SK-N-SH treated with all-trans-retinoic acid at 6 μM for 48 hours (cell line): ENCODE measurements at regions not wholly inside any gene's neighbourhood (a gene's known extent, or its start where the extent isn't known, plus 50 kb on each side); places are given as distances from the start of the nearest gene placed in this dataset.

ENCODE experiments used
- ARNTL ChIP-seq: fragments of 450-650 bp; formaldehyde crosslinking; IDR thresholded peaks from 2 replicates; pipeline ENCODE4 v1.5.0; 2020; ENCODE audit warnings: low read depth, mild to moderate bottlenecking, moderate library complexity, borderline replicate concordance
- CREB5 ChIP-seq: fragments of 250-450 bp; sonication (Bioruptor Pico); IDR thresholded peaks from 2 replicates; pipeline ENCODE4 v1.5.1; 2020; ENCODE audit warnings: low read depth, mild to moderate bottlenecking, moderate library complexity
- CSRNP3 ChIP-seq: fragments of 250-450 bp; sonication (Bioruptor Pico); IDR thresholded peaks from 2 replicates; pipeline ENCODE4 v1.5.1; 2021; ENCODE audit warnings: mild to moderate bottlenecking, moderate library complexity
- PATZ1 ChIP-seq: fragments of 250-450 bp; sonication (Bioruptor Pico); IDR thresholded peaks from 2 replicates; pipeline ENCODE4 v1.8.0; 2020; ENCODE audit warnings: mild to moderate bottlenecking, moderate library complexity, borderline replicate concordance
- ZFP3 ChIP-seq: fragments of 250-450 bp; sonication (Bioruptor Pico); IDR thresholded peaks from 2 replicates; pipeline ENCODE4 v1.5.0; 2020; ENCODE audit warnings: mild to moderate bottlenecking, moderate library complexity
- ZFP30 ChIP-seq: fragments of 450-650 bp; formaldehyde crosslinking; IDR thresholded peaks from 2 replicates; pipeline ENCODE4 v1.5.0; 2022; ENCODE audit warnings: mild to moderate bottlenecking, moderate library complexity
- ZNF8 ChIP-seq: fragments of 450-650 bp; formaldehyde crosslinking; IDR thresholded peaks from 2 replicates; pipeline ENCODE4 v1.5.0; 2020; ENCODE audit warnings: mild to moderate bottlenecking, moderate library complexity

- TF ChIP-seq ZFP3 (CRISPR knock-in tag): no peak
- no peak for TF ChIP-seq ZFP30 (CRISPR knock-in tag)
- TF ChIP-seq CSRNP3 (CRISPR knock-in tag): no peak
- TF ChIP-seq PATZ1 (CRISPR knock-in tag): no peak
- no peak for TF ChIP-seq CREB5 (CRISPR knock-in tag)
- TF ChIP-seq ZNF8 (CRISPR knock-in tag): no peak
- TF ChIP-seq ARNTL: no peak
These were observed 847.2 kb downstream of the TDRD15 start for GRCh38 chr2:21970971-21971370.
